ENCODE measurements at regions not wholly inside any gene's neighbourhood (a gene's known extent, or its start where the extent isn't known, plus 50 kb on each side); places are given as distances from the start of the nearest gene placed in this dataset.

- TF ChIP-seq CTCF (IDR thresholded peaks at IDR 0.05) (no peak), POLR2A (IDR thresholded peaks at IDR 0.05) (no peak), POLR2AphosphoS5 (IDR thresholded peaks at IDR 0.05) (no peak)
Measured at GRCh38 chr2:234271338-234271737, 220.8 kb downstream of the SPP2 start.

Data from prostate gland (tissue), 2 donors.